ENCODE measurements at regions not wholly inside any gene's neighbourhood (a gene's known extent, or its start where the extent isn't known, plus 50 kb on each side); places are given as distances from the start of the nearest gene placed in this dataset.

DNA sequence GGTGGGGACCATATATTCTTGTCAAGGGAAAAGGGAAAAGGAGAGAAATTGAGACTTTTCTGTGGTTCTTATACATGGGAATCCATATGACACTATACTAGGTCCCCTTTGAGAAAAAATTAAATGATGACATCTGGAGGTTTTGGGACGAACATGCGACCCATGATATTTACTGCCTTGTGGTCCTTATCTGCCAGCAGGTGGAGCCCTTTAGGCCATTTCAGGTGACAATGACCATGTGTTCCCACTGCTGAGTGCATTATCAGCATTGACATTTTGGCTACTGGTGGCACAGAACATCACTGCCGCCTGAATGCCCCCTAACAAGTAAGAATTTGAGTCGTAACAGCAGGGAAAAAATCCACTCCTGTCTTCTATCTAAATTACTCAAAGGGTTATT is 843.4 kb downstream of the FSTL5 start:
- intact Hi-C loops (cut with micrococcal nuclease): loop anchor here (1.0 to 10.0 kb wide), 6 partner anchors 98 to 1836 kb away; no protein-coding TSS in a partner anchor
- H2AFZ ChIP-seq (ENCODE audit: low read depth, low read length): no peak overlapping the region
- H3K9ac ChIP-seq (replicated peaks; ENCODE audit: extremely low read depth, insufficient read depth, low read length): no peak overlapping the region
- H3K9me1 ChIP-seq (replicated peaks; ENCODE audit: control insufficient read depth, extremely low read depth, insufficient read depth, low read length): no peaks in the 10 kb centered on the region
- dilution Hi-C loops (cut with MboI; ENCODE audit: extremely low pct_ligation_motif_present, low sequenced_read_pairs): no loop called here
- BruUV-seq (replicated peaks): no TSS peak
- FAIRE-seq (peak; percentile 65), DNase-seq (ENCODE audit: low read depth, low spot score) (peak; percentile 19)
- no peaks in the 10 kb centered on the region for H3K79me2 ChIP-seq (ENCODE audit: control insufficient read depth, insufficient read depth, low read length)
- no peaks in the 10 kb centered on the region for H3K36me3 ChIP-seq (ENCODE audit: control insufficient read depth in 2 of 2, extremely low read depth in 1 of 2, insufficient read depth in 2 of 2, low read length in 2 of 2)
- H3K27ac ChIP-seq (ENCODE audit: insufficient read depth, low read depth, low read length): no peak overlapping the region
- H3K4me1 ChIP-seq (ENCODE audit: control insufficient read depth, extremely low read depth, insufficient read depth, low read length): no peaks in the 10 kb centered on the region
- no peak overlapping the region for H3K4me3 ChIP-seq (replicated peaks in 1 of 3; ENCODE audit: insufficient read depth in 1 of 3, low read depth in 1 of 3, low read length in 3 of 3)
- CTCF ChIA-PET: no interaction called here
- POLR2A ChIA-PET: no interaction called here
- H3K27me3 ChIP-seq (ENCODE audit: control insufficient read depth in 2 of 2, insufficient read depth in 2 of 2, low read length in 2 of 2): no peaks in the 10 kb centered on the region
- H4K20me1 ChIP-seq (replicated peaks; ENCODE audit: control insufficient read depth, extremely low read depth, insufficient read depth, low read length): no peaks in the 10 kb centered on the region
- no peak for TF ChIP-seq EZH2 (IDR thresholded peaks at IDR 0.05; ENCODE audit: borderline replicate concordance, low read depth, low read length, severe bottlenecking)
- TF ChIP-seq, protein P1, sequence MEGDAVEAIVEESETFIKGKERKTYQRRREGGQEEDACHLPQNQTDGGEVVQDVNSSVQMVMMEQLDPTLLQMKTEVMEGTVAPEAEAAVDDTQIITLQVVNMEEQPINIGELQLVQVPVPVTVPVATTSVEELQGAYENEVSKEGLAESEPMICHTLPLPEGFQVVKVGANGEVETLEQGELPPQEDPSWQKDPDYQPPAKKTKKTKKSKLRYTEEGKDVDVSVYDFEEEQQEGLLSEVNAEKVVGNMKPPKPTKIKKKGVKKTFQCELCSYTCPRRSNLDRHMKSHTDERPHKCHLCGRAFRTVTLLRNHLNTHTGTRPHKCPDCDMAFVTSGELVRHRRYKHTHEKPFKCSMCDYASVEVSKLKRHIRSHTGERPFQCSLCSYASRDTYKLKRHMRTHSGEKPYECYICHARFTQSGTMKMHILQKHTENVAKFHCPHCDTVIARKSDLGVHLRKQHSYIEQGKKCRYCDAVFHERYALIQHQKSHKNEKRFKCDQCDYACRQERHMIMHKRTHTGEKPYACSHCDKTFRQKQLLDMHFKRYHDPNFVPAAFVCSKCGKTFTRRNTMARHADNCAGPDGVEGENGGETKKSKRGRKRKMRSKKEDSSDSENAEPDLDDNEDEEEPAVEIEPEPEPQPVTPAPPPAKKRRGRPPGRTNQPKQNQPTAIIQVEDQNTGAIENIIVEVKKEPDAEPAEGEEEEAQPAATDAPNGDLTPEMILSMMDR (IDR thresholded peaks at IDR 0.05; ENCODE audit: extremely low read depth in 1 of 2, insufficient read depth in 1 of 2, low read depth in 1 of 2, low read length in 2 of 2): peak; percentile 26 to 39
- no peak overlapping the region for H3K4me2 ChIP-seq (ENCODE audit: insufficient read depth, low read length)
- H3K9me3 ChIP-seq (replicated peaks; ENCODE audit: control insufficient read depth, insufficient read depth, low read length): no peaks in the 10 kb centered on the region

DNA sequence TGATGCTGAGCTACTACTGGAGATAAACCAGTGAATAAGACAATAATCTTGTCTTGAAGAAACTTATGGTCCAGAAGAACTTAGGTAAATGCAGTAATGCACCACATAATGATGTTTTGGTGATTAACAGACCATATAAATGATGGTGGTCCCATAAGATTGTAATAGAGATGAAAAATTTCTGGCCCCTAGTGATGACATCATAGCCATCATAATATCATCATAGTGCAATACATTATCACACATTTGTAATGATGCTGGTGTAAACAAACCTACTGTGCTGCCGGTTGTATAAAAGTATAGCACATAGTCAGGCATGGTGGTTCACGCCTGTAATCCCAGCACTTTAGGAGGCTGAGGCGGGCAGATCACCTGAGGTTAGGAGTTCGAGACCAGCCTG is 846.8 kb downstream of the FSTL5 start:
- H3K4me1 ChIP-seq (ENCODE audit: control insufficient read depth, extremely low read depth, insufficient read depth, low read length): no peaks in the 10 kb centered on the region
- FAIRE-seq (no peak), DNase-seq (ENCODE audit: low read depth, low spot score) (no peak)
- no peak for TF ChIP-seq GATA2 (IDR thresholded peaks at IDR 0.05; ENCODE audit: insufficient read depth, insufficient read length, low read depth, low read length)
- TF ChIP-seq POLR2AphosphoS5 (IDR thresholded peaks at IDR 0.05; ENCODE audit: insufficient read depth, low read depth, low read length): no peak
- no peak for TF ChIP-seq EZH2 (IDR thresholded peaks at IDR 0.05; ENCODE audit: borderline replicate concordance, low read depth, low read length, severe bottlenecking)
- TF ChIP-seq MYC (IDR thresholded peaks at IDR 0.05; ENCODE audit: low read depth, low read length): no peak
- TF ChIP-seq JUN (IDR thresholded peaks at IDR 0.05; ENCODE audit: borderline replicate concordance, insufficient read depth, insufficient read length, low read depth): no peak
- TF ChIP-seq, protein P2, sequence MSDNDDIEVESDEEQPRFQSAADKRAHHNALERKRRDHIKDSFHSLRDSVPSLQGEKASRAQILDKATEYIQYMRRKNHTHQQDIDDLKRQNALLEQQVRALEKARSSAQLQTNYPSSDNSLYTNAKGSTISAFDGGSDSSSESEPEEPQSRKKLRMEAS (IDR thresholded peaks at IDR 0.05; ENCODE audit: insufficient read depth, insufficient read length): no peak
- no peak for TF ChIP-seq POLR2A (IDR thresholded peaks at IDR 0.05; ENCODE audit: low read depth, low read length)
- TF ChIP-seq, protein P1 (IDR thresholded peaks at IDR 0.05; ENCODE audit: extremely low read depth in 1 of 2, insufficient read depth in 1 of 2, low read depth in 1 of 2, low read length in 2 of 2): no peak
- no peak for TF ChIP-seq FOS (IDR thresholded peaks at IDR 0.05; ENCODE audit: borderline replicate concordance, insufficient read depth, low read length)
- intact Hi-C loops (cut with micrococcal nuclease): no loop called here
- no peak overlapping the region for H3K27ac ChIP-seq (ENCODE audit: insufficient read depth, low read depth, low read length)
- dilution Hi-C loops (cut with MboI; ENCODE audit: extremely low pct_ligation_motif_present, low sequenced_read_pairs): no loop called here
- no peaks in the 10 kb centered on the region for H3K36me3 ChIP-seq (ENCODE audit: control insufficient read depth in 2 of 2, extremely low read depth in 1 of 2, insufficient read depth in 2 of 2, low read length in 2 of 2)
- H4K20me1 ChIP-seq (replicated peaks; ENCODE audit: control insufficient read depth, extremely low read depth, insufficient read depth, low read length): no peaks in the 10 kb centered on the region
- POLR2A ChIA-PET: no interaction called here
- H3K27me3 ChIP-seq (ENCODE audit: control insufficient read depth in 2 of 2, insufficient read depth in 2 of 2, low read length in 2 of 2): no peaks in the 10 kb centered on the region
- CTCF ChIA-PET: interaction anchor here (1.0 to 1.2 kb wide), 2 partner anchors 8 to 853 kb away, joined by 3 to 4 read pairs; no protein-coding TSS in a partner anchor
- no peak overlapping the region for H3K4me2 ChIP-seq (ENCODE audit: insufficient read depth, low read length)
- BruUV-seq (replicated peaks): no TSS peak
- no peaks in the 10 kb centered on the region for H3K9me3 ChIP-seq (replicated peaks; ENCODE audit: control insufficient read depth, insufficient read depth, low read length)
- no peaks in the 10 kb centered on the region for H3K9me1 ChIP-seq (replicated peaks; ENCODE audit: control insufficient read depth, extremely low read depth, insufficient read depth, low read length)
- H3K9ac ChIP-seq (replicated peaks; ENCODE audit: extremely low read depth, insufficient read depth, low read length): no peak overlapping the region
- no peak overlapping the region for H3K4me3 ChIP-seq (replicated peaks in 1 of 3; ENCODE audit: insufficient read depth in 1 of 3, low read depth in 1 of 3, low read length in 3 of 3)
- no peaks in the 10 kb centered on the region for H3K79me2 ChIP-seq (ENCODE audit: control insufficient read depth, insufficient read depth, low read length)
- H2AFZ ChIP-seq (ENCODE audit: low read depth, low read length): no peak overlapping the region

All from endothelial cell of umbilical vein (primary cell).